ENCODE measurements at regions not wholly inside any gene's neighbourhood (a gene's known extent, or its start where the extent isn't known, plus 50 kb on each side); places are given as distances from the start of the nearest gene placed in this dataset.
"Not testable (repeated sequence)": the region's sequence is repeated elsewhere in the genome, so short reads cannot be mapped to it uniquely, and the experiment has no call there.

DNA sequence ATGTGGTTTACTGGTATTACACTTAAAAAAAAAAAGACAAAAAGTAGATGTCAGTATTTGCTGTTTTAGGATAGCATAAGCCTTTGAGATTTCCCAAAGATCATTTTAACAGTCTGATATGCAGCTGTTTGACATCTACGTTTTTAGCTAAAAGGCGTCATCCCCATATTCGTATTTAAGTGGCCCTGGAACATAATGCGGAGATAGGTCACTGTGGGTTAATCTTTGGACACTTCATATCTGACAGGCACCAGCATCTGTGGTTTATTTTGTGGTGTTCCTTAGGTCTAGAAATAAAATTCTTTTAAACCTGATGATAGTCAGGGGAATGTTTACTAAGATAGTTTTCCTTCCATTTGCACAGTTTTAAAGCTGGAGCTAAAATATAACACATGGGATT is 313.7 kb downstream of the SOX4 start:
- DNase-seq (ENCODE audit: low read depth in 4 of 4, low spot score in 3 of 4) = no peak

DNA sequence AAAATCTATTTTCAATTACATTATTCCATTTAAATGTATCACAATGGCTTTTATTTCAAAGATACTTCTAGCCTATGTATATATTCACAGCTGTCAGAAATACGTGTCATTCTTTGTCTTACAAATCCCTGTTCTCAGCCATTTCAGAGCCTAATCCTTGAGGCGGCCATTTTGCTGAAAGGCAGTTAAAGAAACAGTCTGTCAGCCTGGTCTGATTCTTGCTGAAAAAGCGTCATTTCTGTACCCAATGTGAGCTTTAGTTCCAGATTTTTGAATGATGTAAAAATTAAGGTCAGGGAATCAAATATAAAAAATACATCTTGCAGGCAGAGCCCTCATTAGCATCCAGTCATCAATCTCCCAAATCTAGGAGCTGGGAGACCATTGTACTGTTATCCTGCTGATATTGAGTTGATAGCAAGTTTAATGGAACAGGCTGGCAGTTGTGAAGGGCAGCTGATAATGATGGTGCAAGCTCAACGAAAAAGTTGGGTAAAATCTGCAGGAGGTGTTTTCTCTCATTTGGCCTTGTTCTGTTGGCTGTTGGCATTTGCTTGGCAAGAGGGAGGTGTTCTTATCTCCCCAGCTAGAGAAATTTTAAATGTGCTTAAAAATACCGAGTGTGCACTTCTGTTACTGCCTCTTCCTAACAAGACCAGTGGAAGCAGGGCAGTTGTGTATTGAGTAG is 314.8 kb downstream of the SOX4 start:
- DNase-seq (ENCODE audit: low read depth in 4 of 4, low spot score in 3 of 4) = no peak

- no peak for DNase-seq (ENCODE audit: low read depth in 4 of 4, low spot score in 3 of 4)
Observed at GRCh38 chr6:21909321-21909720, 315.8 kb downstream of the SOX4 start.

GRCh38 chr6:21911208-21911607 is 317.7 kb downstream of the SOX4 start:
- DNase-seq (ENCODE audit: low read depth in 4 of 4, low spot score in 3 of 4) = no peak

DNA sequence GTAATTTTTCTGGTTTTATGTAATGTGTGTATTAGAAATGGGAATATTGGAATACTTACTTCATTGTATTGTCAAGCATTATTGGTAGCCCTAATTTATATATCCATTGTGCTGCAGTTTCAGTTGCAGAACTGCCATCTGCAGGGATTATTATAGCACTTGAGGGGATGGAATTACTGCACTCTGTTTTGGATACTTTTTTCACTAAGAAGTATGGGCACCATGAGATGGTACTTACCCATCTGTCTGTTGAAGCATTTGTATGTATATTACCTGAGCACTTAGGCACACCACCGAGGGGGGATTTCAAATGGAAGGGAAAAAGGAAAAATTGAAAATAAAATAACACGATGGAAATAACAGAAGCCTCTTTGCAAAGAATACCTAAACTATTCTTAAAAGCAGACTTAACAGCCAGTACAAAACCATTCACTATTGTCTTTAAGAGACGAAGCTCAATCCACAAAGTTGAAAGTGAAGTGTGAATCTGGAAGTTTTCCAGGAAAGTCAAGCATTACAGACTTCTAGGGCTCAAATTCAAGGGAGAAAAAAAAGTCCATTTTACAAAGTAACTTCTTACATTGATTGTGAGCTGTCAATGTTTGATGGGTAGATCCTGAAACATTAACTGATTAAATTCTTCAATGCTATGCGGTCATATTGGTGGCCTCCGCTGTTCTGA is 318.7 kb downstream of the SOX4 start:
- DNase-seq (ENCODE audit: low read depth in 4 of 4, low spot score in 3 of 4) = no peak

DNA sequence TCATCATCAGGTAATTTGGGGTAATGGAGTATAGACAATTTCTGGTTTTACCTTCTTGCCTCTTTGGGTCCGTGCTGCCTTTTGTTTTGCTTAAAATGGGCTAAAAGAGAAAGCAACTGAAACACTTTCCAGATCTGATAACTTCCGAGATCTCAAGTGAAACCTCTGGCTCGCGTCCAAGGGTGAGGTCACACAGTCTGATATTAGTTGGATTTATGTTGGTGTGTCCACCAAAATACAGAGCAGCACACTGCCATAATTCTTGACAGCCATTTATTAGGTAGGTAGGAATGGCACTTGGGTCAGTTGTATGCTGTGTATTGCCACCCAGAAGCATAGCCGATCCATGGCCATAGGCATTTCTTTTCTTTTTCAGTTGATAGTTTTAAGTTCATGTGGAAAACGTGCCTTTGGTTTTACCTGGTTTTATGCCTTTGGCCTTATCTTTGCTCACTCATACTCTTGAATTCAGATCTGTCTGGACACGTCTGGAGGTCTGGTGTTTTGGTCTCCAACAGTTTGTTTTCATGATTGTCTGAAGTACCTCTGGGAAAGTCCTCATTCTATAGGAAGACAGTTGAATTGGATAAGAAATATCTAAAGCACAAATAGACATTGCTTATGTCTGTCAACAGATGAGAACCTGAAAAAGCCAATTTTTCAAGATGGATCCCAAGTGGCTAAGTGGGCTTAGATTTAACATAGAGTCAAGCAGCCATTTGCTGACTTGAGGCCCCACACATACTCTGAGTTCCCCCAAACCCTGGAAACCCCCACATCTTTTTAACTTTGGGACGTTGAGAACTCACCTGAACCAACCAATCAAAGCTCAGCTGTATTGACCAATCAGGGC is 320.8 kb downstream of the SOX4 start:
- DNase-seq (ENCODE audit: low read depth in 4 of 4, low spot score in 3 of 4) = no peak

- DNase-seq (ENCODE audit: low read depth in 4 of 4, low spot score in 3 of 4) = no peak
Observed at GRCh38 chr6:21915707-21916260, 322.2 kb downstream of the SOX4 start.

DNA sequence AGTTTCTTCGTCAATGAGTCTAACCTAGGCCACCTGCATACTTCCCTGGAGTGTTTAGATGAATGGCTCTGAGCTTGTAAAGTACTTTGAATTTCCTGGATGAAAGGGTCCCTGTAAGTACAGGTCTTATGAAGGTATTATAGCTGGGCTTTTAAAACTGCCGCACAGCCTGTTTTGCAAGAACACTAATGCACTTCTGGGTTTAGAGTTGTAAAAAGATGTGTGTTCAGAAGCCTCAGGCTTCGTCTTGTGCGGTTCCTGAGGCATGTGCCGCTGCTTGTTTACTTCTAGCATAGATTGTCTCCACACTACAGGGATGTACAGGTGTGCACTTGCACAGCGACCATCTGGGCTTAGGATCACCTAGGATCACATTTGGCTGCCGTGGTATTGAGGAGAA is 324.5 kb downstream of the SOX4 start:
- DNase-seq (ENCODE audit: low read depth in 4 of 4, low spot score in 3 of 4) = no peak

DNA sequence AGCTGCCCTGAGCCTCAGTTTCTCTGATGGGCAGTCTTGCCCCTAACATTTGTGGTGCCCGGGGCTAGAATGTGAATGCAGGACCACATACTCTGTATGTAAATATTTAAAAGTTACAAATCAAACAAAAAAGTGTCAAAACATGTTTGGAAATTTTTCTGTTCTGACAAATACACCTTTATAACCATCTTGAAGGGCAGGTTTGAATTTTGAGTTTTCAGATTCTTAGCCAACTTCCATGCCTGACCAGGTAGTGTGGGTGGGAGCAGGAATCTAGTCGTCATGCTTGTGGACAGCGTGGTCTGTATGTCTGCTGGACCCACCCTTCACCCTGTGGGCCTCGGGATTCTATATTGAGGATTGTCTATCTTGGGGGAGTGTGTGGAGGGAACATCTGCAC is 325.1 kb downstream of the SOX4 start:
- DNase-seq (ENCODE audit: low read depth in 4 of 4, low spot score in 3 of 4) = no peak

GRCh38 chr6:21922086-21922485 is 328.5 kb downstream of the SOX4 start:
- no peak for DNase-seq (ENCODE audit: low read depth in 4 of 4, low spot score in 3 of 4)

GRCh38 chr6:21924002-21924401 is 330.5 kb downstream of the SOX4 start:
- no peak for DNase-seq (ENCODE audit: low read depth in 4 of 4, low spot score in 3 of 4)

- no peak for DNase-seq (ENCODE audit: low read depth in 4 of 4, low spot score in 3 of 4)
Observed at GRCh38 chr6:21928827-21929226, 335.3 kb downstream of the SOX4 start.

DNA sequence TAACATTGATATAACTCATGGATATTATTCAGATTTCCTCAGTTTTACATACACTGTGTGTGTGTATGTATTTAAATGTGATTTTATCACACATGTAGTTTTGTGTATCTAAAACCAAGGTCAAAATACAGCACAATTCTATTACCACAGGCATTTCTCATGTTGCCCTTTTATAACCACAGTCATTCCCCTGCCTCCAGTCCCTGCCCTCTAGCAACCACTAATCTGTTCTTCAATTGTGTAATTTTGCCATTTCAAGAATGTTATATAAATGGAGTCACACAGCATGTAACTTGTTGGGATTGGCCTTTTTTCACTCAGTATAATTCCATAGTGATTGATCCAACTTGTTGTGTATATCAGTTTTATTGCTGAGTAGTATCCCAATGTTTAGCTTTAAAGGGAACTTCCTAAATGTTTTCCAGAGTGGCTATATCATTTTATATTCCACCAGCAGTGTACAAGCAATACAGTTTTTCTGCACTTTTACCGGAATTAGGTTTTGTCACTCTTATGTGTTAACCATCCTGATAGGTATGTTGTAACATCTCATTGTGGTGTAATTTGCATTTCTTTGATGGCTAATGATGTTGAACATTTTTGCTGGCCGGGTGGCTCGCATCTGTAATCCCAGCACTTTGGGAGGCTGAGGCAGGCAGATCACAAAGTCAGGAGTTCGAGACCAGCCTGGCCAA is 338.2 kb downstream of the SOX4 start:
- DNase-seq (ENCODE audit: low read depth in 4 of 4, low spot score in 3 of 4) = no peak

GRCh38 chr6:21933351-21933750 is 339.8 kb downstream of the SOX4 start:
- no peak for DNase-seq (ENCODE audit: low read depth in 4 of 4, low spot score in 3 of 4)

GRCh38 chr6:21935142-21935541 is 341.6 kb downstream of the SOX4 start:
- DNase-seq (ENCODE audit: low read depth in 4 of 4, low spot score in 3 of 4) = no peak

DNA sequence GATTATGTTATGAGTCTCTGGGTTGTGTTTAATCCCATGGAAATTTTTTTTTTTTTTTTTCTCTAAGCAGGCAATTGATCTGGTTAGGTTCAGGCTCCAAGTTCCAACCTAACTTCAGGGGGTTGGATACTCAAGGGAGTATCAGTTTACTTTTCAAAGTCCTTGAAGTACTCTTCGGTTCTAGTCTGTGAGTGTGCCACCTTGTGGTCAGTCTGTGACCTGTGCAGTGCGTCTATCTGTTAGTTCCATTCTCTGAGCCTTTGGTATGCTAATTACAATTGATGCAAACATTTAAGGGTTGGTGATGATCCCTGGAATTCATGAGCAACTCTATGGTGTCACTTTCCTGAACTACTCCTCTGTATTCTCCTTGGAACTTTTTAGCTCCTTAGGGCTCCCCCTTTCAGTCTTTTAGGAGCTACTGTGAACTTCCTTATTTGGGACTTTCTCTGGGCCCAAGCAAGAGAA is 342.0 kb downstream of the SOX4 start:
- no peak for DNase-seq (ENCODE audit: low read depth in 4 of 4, low spot score in 3 of 4)

DNA sequence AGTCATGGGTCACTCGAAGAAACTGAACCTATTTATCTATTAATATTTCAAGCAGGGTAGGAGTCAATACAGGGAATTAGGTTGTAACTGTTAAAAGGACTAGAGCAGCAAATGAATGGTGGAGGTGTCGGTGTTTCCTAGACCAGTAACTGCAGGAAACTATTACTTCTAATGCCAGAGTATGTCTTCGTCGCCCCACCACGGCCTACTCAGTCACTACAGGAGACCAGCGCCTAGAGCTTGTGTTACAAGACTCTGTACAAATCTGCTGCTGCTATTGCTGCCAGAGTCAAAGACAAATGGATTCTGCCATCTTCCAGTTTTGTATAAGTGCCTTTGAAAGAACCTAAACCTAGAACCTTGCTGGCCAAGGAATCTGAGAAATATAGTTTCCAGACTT is 343.9 kb downstream of the SOX4 start:
- no peak for DNase-seq (ENCODE audit: low read depth in 4 of 4, low spot score in 3 of 4)

GRCh38 chr6:21939066-21939465 is 345.5 kb downstream of the SOX4 start:
- not testable (repeated sequence) for DNase-seq (ENCODE audit: low read depth in 4 of 4, low spot score in 3 of 4)

DNA sequence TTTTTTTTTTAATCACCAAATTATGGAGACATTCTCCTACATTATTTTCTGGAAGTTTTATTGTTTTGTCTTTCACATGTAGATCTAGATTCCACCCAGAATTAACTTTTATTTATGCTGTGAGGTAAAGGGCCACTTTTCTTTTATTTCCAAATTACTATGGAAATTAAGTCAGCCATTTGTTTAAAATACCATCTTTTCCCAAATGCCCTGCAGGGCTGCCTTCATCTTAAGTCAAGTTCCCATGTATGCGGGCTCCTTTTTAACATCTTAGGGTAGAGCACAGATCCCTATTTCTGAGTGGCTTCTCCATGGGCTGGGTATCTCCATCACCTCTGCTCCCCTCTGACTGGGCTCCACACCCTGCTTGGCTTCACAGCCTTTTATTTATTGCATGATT is 348.4 kb downstream of the SOX4 start:
- DNase-seq (ENCODE audit: low read depth in 4 of 4, low spot score in 3 of 4) = no peak

DNA sequence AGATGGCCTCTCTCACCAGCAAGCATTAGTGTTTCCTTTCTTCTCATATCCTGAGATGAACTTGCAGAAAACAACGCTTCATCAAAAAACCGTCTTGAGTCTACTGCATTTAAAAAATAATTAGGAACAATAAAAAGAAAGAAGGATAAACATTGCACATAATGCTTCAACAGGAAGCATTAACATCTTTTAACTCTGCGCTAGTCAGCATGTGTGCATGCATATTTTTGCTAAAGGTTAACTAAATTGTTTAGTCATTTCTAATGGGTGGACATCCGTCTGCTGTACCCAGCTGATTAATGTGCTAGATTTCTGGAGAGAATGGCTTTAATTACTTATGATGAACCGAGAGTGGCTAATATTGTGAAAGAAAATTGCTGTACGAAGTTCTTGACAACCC is 349.3 kb downstream of the SOX4 start:
- no peak for DNase-seq (ENCODE audit: low read depth in 4 of 4, low spot score in 3 of 4)
